Fibroblast of lung (primary cell): ENCODE measurements at regions not wholly inside any gene's neighbourhood (a gene's known extent, or its start where the extent isn't known, plus 50 kb on each side); places are given as distances from the start of the nearest gene placed in this dataset.

Experiments
- EZH2 ChIP-seq: IDR thresholded peaks from 2 replicates; pipeline ENCODE4 v1.5.1; 2012; ENCODE audit warnings: low read length, control low read depth, mild to moderate bottlenecking; ENCODE audit errors: missing control alignments
- TF ChIP-seq, protein P1 (sequence below), 2 donors: IDR thresholded peaks in 1 of 2; conservative IDR thresholded peaks in 1 of 2; 1 replicate in 1 of 2; 2 replicates in 1 of 2; pipeline ENCODE4 v1.5.1; 2011 to 2012; ENCODE audit warnings: low read length in 2 of 2, control low read depth in 1 of 2, inconsistent platforms in 1 of 2, low read depth in 1 of 2, mild to moderate bottlenecking in 1 of 2

DNA sequence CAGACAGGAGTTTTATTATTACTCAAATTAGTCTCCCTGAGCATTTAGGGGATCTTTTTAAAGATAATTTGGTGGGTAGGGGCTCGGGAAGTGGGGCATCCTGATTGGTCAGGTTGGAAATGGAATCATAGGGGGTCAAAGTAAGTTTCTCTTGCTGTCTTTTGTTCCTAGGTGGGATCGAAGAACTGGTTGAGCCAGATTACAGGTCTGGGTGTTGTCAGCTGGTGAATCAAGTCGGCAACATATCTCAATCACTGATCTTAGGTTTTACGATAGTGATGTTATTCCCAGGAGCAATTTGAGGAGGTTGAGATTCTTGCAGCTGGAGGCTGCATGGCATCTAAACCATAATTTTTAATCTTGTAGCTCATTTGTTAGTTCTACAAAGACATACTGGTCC lies 629.5 kb upstream of the AMOT start:
- TF ChIP-seq, protein P1, sequence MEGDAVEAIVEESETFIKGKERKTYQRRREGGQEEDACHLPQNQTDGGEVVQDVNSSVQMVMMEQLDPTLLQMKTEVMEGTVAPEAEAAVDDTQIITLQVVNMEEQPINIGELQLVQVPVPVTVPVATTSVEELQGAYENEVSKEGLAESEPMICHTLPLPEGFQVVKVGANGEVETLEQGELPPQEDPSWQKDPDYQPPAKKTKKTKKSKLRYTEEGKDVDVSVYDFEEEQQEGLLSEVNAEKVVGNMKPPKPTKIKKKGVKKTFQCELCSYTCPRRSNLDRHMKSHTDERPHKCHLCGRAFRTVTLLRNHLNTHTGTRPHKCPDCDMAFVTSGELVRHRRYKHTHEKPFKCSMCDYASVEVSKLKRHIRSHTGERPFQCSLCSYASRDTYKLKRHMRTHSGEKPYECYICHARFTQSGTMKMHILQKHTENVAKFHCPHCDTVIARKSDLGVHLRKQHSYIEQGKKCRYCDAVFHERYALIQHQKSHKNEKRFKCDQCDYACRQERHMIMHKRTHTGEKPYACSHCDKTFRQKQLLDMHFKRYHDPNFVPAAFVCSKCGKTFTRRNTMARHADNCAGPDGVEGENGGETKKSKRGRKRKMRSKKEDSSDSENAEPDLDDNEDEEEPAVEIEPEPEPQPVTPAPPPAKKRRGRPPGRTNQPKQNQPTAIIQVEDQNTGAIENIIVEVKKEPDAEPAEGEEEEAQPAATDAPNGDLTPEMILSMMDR (conservative IDR thresholded peaks at IDR 0.05 in 1 of 2, IDR thresholded peaks at IDR 0.05 in 1 of 2; ENCODE audit: low read depth in 1 of 2, low read length in 2 of 2): no peak
- TF ChIP-seq EZH2: no peak
